ENCODE measurements at regions not wholly inside any gene's neighbourhood (a gene's known extent, or its start where the extent isn't known, plus 50 kb on each side); places are given as distances from the start of the nearest gene placed in this dataset.

GRCh38 chr1:114215436-114215835 is 61.8 kb upstream of the SYT6 start:
- WGBS, 2 donors = 53 to 78% methylated on average over 4 of the region's 4 CpGs
- intact Hi-C loops (cut with DNase I) = no loop called here
- TF ChIP-seq, protein P1, sequence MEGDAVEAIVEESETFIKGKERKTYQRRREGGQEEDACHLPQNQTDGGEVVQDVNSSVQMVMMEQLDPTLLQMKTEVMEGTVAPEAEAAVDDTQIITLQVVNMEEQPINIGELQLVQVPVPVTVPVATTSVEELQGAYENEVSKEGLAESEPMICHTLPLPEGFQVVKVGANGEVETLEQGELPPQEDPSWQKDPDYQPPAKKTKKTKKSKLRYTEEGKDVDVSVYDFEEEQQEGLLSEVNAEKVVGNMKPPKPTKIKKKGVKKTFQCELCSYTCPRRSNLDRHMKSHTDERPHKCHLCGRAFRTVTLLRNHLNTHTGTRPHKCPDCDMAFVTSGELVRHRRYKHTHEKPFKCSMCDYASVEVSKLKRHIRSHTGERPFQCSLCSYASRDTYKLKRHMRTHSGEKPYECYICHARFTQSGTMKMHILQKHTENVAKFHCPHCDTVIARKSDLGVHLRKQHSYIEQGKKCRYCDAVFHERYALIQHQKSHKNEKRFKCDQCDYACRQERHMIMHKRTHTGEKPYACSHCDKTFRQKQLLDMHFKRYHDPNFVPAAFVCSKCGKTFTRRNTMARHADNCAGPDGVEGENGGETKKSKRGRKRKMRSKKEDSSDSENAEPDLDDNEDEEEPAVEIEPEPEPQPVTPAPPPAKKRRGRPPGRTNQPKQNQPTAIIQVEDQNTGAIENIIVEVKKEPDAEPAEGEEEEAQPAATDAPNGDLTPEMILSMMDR (IDR thresholded peaks at IDR 0.05) = no peak
- no peak for TF ChIP-seq POLR2A (IDR thresholded peaks at IDR 0.05)
- H3K36me3 ChIP-seq = no peaks in the 10 kb centered on the region
- no peak overlapping the region for H3K27ac ChIP-seq
- H3K9me3 ChIP-seq = no peaks in the 10 kb centered on the region
- H3K4me1 ChIP-seq = peaks cover 0 to 7% (median 0%) of the 10 kb centered on the region in 3 donors
- no peak for DNase-seq
- peaks cover 0 to 7% (median 0%) of the 10 kb centered on the region in 4 donors for H3K27me3 ChIP-seq
- H3K4me3 ChIP-seq = no peak overlapping the region

DNA sequence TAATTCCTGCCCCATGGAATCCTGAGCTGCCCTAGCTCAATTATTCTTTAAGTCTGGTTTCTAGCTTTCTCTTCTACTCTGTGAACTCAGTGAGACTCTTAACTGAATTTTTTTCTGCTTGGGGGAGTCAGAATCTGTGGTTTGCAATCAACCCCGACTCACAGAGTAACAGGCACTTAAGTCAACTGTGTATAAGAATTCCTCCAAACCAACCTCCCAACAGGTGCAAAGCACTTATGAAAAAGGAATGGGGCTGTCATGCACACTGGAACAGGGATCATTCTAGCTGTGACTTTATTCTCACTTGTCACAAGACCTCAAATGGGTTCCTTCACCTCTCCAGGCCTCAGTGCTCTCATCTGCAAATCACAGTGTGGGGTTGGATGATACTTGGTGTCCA is 60.3 kb upstream of the SYT6 start:
- Histone ChIP-seq H3K27ac (no peak overlapping the region), H3K4me3 (no peak overlapping the region), H3K9me3 (no peaks in the 10 kb centered on the region), H3K27me3 (peaks cover 0 to 13% (median 0%) of the 10 kb centered on the region in 4 donors), H3K36me3 (no peaks in the 10 kb centered on the region), H3K4me1 (no peaks in the 10 kb centered on the region)
- intact Hi-C loops (cut with DNase I) = no loop called here
- no peak for DNase-seq
- TF ChIP-seq, protein P1 (IDR thresholded peaks at IDR 0.05) = no peak
- TF ChIP-seq POLR2A (IDR thresholded peaks at IDR 0.05) = no peak
- 64 to 75% methylated on average over 1 of the region's 1 CpG for WGBS, 2 donors

DNA sequence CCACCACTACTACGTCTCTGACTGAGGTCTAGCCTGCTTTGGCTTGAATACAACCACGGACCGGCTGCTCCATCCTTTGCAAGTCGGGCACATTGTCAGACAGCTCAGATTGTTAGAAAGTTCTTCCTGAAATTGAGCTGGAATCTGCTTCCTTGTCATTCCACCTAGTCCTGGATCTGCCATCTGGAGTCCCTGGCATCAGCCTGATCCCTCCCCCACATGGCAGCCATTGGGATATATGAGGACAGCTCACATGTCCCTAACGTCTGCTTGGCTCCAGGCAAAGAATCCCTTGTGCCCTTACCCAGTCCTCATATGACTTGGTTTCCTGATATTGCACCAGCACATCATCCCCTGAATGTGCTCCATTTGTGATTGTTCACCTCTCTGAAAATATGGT is 56.3 kb upstream of the SYT6 start:
- no peaks in the 10 kb centered on the region for H3K36me3 ChIP-seq
- intact Hi-C loops (cut with DNase I) = no loop called here
- no peak overlapping the region for H3K4me3 ChIP-seq
- H3K27ac ChIP-seq = no peak overlapping the region
- DNase-seq = no peak
- peaks cover 0 to 34% (median 0%) of the 10 kb centered on the region in 4 donors for H3K27me3 ChIP-seq
- H3K9me3 ChIP-seq = no peaks in the 10 kb centered on the region
- TF ChIP-seq, protein P1 (IDR thresholded peaks at IDR 0.05) = no peak
- no peak for TF ChIP-seq POLR2A (IDR thresholded peaks at IDR 0.05)
- 77 to 90% methylated on average over 5 of the region's 5 CpGs for WGBS, 2 donors
- no peaks in the 10 kb centered on the region for H3K4me1 ChIP-seq

- Histone ChIP-seq H3K4me1 (no peaks in the 10 kb centered on the region), H3K36me3 (no peaks in the 10 kb centered on the region), H3K9me3 (no peaks in the 10 kb centered on the region), H3K27me3 (peaks cover 0 to 40% (median 0%) of the 10 kb centered on the region in 4 donors), H3K4me3 (no peak overlapping the region), H3K27ac (no peak overlapping the region)
- TF ChIP-seq, protein P1 (IDR thresholded peaks at IDR 0.05) = no peak
- no peak for TF ChIP-seq POLR2A (IDR thresholded peaks at IDR 0.05)
- intact Hi-C loops (cut with DNase I) = no loop called here
- DNase-seq = no peak
- WGBS, 2 donors = 68 to 71% methylated on average over 4 of the region's 4 CpGs
Observed at GRCh38 chr1:114208714-114209113, 55.0 kb upstream of the SYT6 start.

- TF ChIP-seq, protein P1 (IDR thresholded peaks at IDR 0.05) = no peak
- no peak for TF ChIP-seq POLR2A (IDR thresholded peaks at IDR 0.05)
- Histone ChIP-seq H3K4me1 (no peaks in the 10 kb centered on the region), H3K27me3 (peaks cover 0 to 46% (median 0%) of the 10 kb centered on the region in 4 donors), H3K36me3 (no peaks in the 10 kb centered on the region), H3K9me3 (no peaks in the 10 kb centered on the region), H3K27ac (no peak overlapping the region), H3K4me3 (no peak overlapping the region)
- no peak for DNase-seq
- intact Hi-C loops (cut with DNase I) = no loop called here
- 65 to 71% methylated on average over 4 of the region's 4 CpGs for WGBS, 2 donors
Observed at GRCh38 chr1:114208106-114208505, 54.4 kb upstream of the SYT6 start.

Measured in esophagus squamous epithelium (tissue), 5 donors.